GM06990 (cell line): ENCODE measurements at regions not wholly inside any gene's neighbourhood (a gene's known extent, or its start where the extent isn't known, plus 50 kb on each side); places are given as distances from the start of the nearest gene placed in this dataset.
"Not testable (repeated sequence)": the region's sequence is repeated elsewhere in the genome, so short reads cannot be mapped to it uniquely, and the experiment has no call there.

ENCODE experiments used
- DNase-seq: peaks from one replicate; pipeline ENCODE4 v3.0.0-alpha.2; 2011; ENCODE audit not compliant: insufficient read length; ENCODE audit errors: extremely low read depth
- H3K27me3 ChIP-seq: replicated peaks from 2 replicates; pipeline ENCODE4 v1.6.0; 2011; ENCODE audit warnings: low read length; ENCODE audit not compliant: control insufficient read depth, insufficient read depth
- H3K36me3 ChIP-seq: 2 replicates; pipeline ENCODE4 v1.5.1; 2011; ENCODE audit warnings: low read length; ENCODE audit not compliant: control insufficient read depth, insufficient read depth
- H3K4me3 ChIP-seq: replicated peaks from 2 replicates; pipeline ENCODE4 v1.5.1; 2011; ENCODE audit warnings: low read depth, mild to moderate bottlenecking, control low read depth, low read length
- CTCF ChIP-seq: IDR thresholded peaks from 2 replicates; pipeline ENCODE4 v1.5.1; 2011; ENCODE audit warnings: low read length, control low read depth, mild to moderate bottlenecking, inconsistent platforms; ENCODE audit not compliant: insufficient read depth, poor library complexity, severe bottlenecking

DNA sequence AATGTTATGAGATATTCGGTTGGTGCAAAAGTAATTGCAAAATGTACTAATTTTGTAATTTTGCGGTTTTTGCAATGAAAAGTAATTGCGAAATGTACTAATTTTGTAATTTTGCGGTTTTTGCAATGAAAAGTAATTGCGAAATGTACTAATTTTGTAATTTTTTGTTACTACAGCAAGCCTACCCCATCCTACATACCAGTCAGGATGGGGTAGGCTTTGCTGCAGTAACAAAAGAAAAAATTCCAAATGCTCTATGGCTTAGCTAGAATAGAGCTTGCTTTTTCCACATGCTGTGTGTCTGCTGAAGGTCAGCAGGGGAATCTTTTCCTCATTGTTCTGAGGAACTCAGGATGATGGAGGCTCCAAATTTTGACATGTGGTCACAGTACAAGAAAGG is 83.3 kb upstream of the GPRC5B start:
- H3K4me3 ChIP-seq, result no peak overlapping the region
- no peak for TF ChIP-seq CTCF
- no peaks in the 10 kb centered on the region for H3K36me3 ChIP-seq
- DNase-seq, result no peak
- H3K27me3 ChIP-seq, result no peaks in the 10 kb centered on the region

DNA sequence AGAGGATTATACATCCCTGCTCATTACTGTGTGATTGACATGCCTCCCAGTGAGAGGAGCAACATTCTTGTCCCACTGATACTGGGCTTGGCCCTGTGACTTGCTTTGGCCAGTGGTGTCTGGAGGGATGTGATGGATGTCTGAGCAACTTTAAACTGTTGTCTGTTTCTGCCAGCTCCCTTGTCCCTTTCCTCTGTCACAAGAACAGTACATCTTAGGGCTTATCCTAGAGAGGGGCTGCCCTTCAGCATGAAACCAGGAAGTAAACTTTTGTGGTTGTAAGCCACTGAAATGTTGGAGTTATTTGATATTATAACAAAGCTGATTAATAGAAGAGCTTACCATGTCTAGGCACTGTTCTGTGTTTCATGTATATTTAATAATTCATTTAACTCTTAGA is 82.9 kb upstream of the GPRC5B start:
- no peak for DNase-seq
- no peak for TF ChIP-seq CTCF
- H3K27me3 ChIP-seq, result no peaks in the 10 kb centered on the region
- no peak overlapping the region for H3K4me3 ChIP-seq
- H3K36me3 ChIP-seq, result no peaks in the 10 kb centered on the region

GRCh38 chr16:19963301-19963700 is 78.7 kb upstream of the GPRC5B start:
- DNase-seq, result no peak
- H3K27me3 ChIP-seq, result no peaks in the 10 kb centered on the region
- no peaks in the 10 kb centered on the region for H3K36me3 ChIP-seq
- TF ChIP-seq CTCF, result no peak
- H3K4me3 ChIP-seq, result no peak overlapping the region

DNA sequence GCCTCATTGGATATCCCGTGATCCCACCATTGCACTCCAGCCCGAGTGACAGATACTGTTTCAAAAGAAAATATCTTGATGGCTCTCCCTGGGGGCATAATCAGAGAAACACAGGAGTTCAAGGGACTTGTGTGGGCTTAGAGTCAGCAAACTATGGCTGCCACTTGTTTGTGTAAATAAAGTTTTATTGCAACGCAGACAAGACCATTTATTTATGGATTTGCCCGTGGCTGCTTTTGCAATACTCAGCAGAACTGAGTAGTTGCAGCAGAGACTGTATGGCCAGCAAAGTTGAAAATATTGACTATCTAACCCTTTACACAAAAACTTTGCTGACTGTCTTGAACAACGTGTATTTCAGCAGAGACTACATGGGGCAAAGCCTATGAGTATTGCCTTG is 75.5 kb upstream of the GPRC5B start:
- no peaks in the 10 kb centered on the region for H3K27me3 ChIP-seq

GRCh38 chr16:19959736-19960135 is 75.1 kb upstream of the GPRC5B start:
- TF ChIP-seq CTCF, result no peak
- H3K4me3 ChIP-seq, result no peak overlapping the region
- no peak for DNase-seq
- no peaks in the 10 kb centered on the region for H3K36me3 ChIP-seq
- no peaks in the 10 kb centered on the region for H3K27me3 ChIP-seq

More for the DNA sequence above, 75.5 kb upstream of the GPRC5B start:
- Histone ChIP-seq H3K4me3 (no peak overlapping the region), H3K36me3 (no peaks in the 10 kb centered on the region)
- no peak for TF ChIP-seq CTCF
- DNase-seq, result no peak

GRCh38 chr16:19955896-19956295 is 71.2 kb upstream of the GPRC5B start:
- DNase-seq, H3K27me3 ChIP-seq, H3K4me3 ChIP-seq, H3K36me3 ChIP-seq: not testable (repeated sequence)

GRCh38 chr16:19955084-19955483 is 70.4 kb upstream of the GPRC5B start:
- H3K4me3 ChIP-seq, DNase-seq, H3K36me3 ChIP-seq, H3K27me3 ChIP-seq: not testable (repeated sequence)
